Neuronal stem cell (in vitro differentiated cells): ENCODE measurements at regions not wholly inside any gene's neighbourhood (a gene's known extent, or its start where the extent isn't known, plus 50 kb on each side); places are given as distances from the start of the nearest gene placed in this dataset.

ENCODE experiments used
- DNase-seq: peaks from one replicate; pipeline ENCODE4 v3.0.0-alpha.2; 2013; ENCODE audit warnings: low spot score
- H2AFZ ChIP-seq: one replicate; pipeline ENCODE4 v1.6.1; 2013; ENCODE audit warnings: mild to moderate bottlenecking, low read length, inconsistent platforms
- H2AK5ac ChIP-seq: 2 replicates; pipeline ENCODE4 v1.6.1; 2013; ENCODE audit warnings: low read depth, mild to moderate bottlenecking, inconsistent platforms, low read length, moderate library complexity, mixed read lengths
- H2BK120ac ChIP-seq: 2 replicates; pipeline ENCODE4 v1.6.1; 2013; ENCODE audit warnings: low read depth, mild to moderate bottlenecking, inconsistent platforms, low read length, moderate library complexity, mixed read lengths
- H2BK12ac ChIP-seq: one replicate; pipeline ENCODE4 v1.6.1; 2013; ENCODE audit warnings: low read length, inconsistent platforms
- H2BK15ac ChIP-seq: 2 replicates; pipeline ENCODE4 v1.6.1; 2013; ENCODE audit warnings: mild to moderate bottlenecking, low read length, inconsistent platforms, mixed read lengths
- H2BK5ac ChIP-seq: one replicate; pipeline ENCODE4 v1.6.1; 2013; ENCODE audit warnings: inconsistent platforms, mild to moderate bottlenecking, low read length, moderate library complexity
- H3K14ac ChIP-seq: one replicate; pipeline ENCODE4 v1.6.1; 2013; ENCODE audit warnings: low read length, inconsistent platforms
- H3K18ac ChIP-seq: 2 replicates; pipeline ENCODE4 v1.6.1; 2013; ENCODE audit warnings: low read length, inconsistent platforms
- H3K23ac ChIP-seq: 2 replicates; pipeline ENCODE4 v1.6.1; 2013; ENCODE audit warnings: low read depth, mild to moderate bottlenecking, mixed read lengths, low read length, inconsistent platforms; ENCODE audit not compliant: poor library complexity
- H3K27ac ChIP-seq: replicated peaks from 3 replicates; pipeline ENCODE4 v1.5.1; 2013; ENCODE audit warnings: low read length, inconsistent platforms
- H3K27me3 ChIP-seq, 3 experiments: 2 replicates each; pipeline ENCODE4 v1.6.1; 2013; ENCODE audit warnings: low read length in 3 of 3, mild to moderate bottlenecking in 2 of 3, inconsistent platforms in 1 of 3, low read depth in 1 of 3, mixed read lengths in 1 of 3, moderate library complexity in 1 of 3; ENCODE audit not compliant: control insufficient read depth in 3 of 3, insufficient read depth in 3 of 3
- H3K36me3 ChIP-seq, 2 donors: replicated peaks in 1 of 2; 2 replicates each; pipeline ENCODE4 v1.6.1; 2013; ENCODE audit warnings: low read length in 2 of 2; ENCODE audit not compliant: control insufficient read depth in 2 of 2, insufficient read depth in 2 of 2
- H3K4ac ChIP-seq: 2 replicates; pipeline ENCODE4 v1.6.1; 2013; ENCODE audit warnings: inconsistent platforms, mild to moderate bottlenecking, low read length, moderate library complexity
- H3K4me1 ChIP-seq, 2 donors: 1 replicate in 1 of 2; 2 replicates in 1 of 2; pipeline ENCODE4 v1.6.1; 2013; ENCODE audit warnings: low read length in 2 of 2, low read depth in 1 of 2; ENCODE audit not compliant: control insufficient read depth in 2 of 2, insufficient read depth in 1 of 2
- H3K4me2 ChIP-seq: one replicate; pipeline ENCODE4 v1.6.1; 2013; ENCODE audit warnings: mild to moderate bottlenecking, low read length, inconsistent platforms; ENCODE audit not compliant: insufficient read depth, poor library complexity, severe bottlenecking
- H3K4me3 ChIP-seq, 2 donors: 2 replicates each; pipeline ENCODE4 v1.5.1; 2013; ENCODE audit warnings: low read length in 2 of 2, mild to moderate bottlenecking in 2 of 2, inconsistent platforms in 1 of 2, moderate library complexity in 1 of 2
- H3K79me1 ChIP-seq: one replicate; pipeline ENCODE4 v1.6.1; 2013; ENCODE audit warnings: low read depth, mild to moderate bottlenecking, inconsistent platforms, low read length, moderate library complexity
- H3K9ac ChIP-seq: one replicate; pipeline ENCODE4 v1.6.1; 2013; ENCODE audit warnings: mild to moderate bottlenecking, low read depth, low read length, inconsistent platforms; ENCODE audit not compliant: poor library complexity
- H3K9me3 ChIP-seq, 2 donors: replicated peaks in 1 of 2; 2 replicates each; pipeline versions ENCODE3 to v1.6.1; 2013; ENCODE audit warnings: low read length in 2 of 2, mild to moderate bottlenecking in 2 of 2, inconsistent platforms in 1 of 2, low read depth in 1 of 2, mixed read lengths in 1 of 2, moderate library complexity in 1 of 2; ENCODE audit not compliant: control insufficient read depth in 2 of 2, insufficient read depth in 1 of 2
- H4K8ac ChIP-seq: one replicate; pipeline ENCODE4 v1.6.1; 2013; ENCODE audit warnings: low read depth, mild to moderate bottlenecking, inconsistent platforms, low read length, moderate library complexity
- H4K91ac ChIP-seq: one replicate; pipeline ENCODE4 v1.6.1; 2013; ENCODE audit warnings: low read length, low read depth, mild to moderate bottlenecking, inconsistent platforms; ENCODE audit not compliant: poor library complexity
- WGBS, 2 donors: extraction: QIAGEN DNeasy Blood & Tissue Kit; methylation state at CpG; one replicate each; pipeline ENCODE4 v1.1.7; 2013; ENCODE audit warnings: missing lambda C conversion rate in 2 of 2, mixed read lengths in 1 of 2; ENCODE audit not compliant: insufficient read length in 2 of 2, insufficient replicate concordance in 1 of 2; ENCODE audit errors: extremely low coverage in 2 of 2; 5-methylcytosine and 5-hydroxymethylcytosine counted together

GRCh38 chr13:22369840-22370239, 699.0 kb downstream of the FGF9 start:
- Histone ChIP-seq H3K14ac (no peak overlapping the region), H3K18ac (no peak overlapping the region), H2BK15ac (no peak overlapping the region), H2AK5ac (no peak overlapping the region), H3K9ac (no peak overlapping the region), H3K27me3 (no peaks in the 10 kb centered on the region), H3K4me2 (no peak overlapping the region), H2BK12ac (no peak overlapping the region), H3K36me3 (no peaks in the 10 kb centered on the region), H2BK120ac (no peak overlapping the region), H3K9me3 (peaks cover 5 to 12% of the 10 kb centered on the region in 2 donors), H3K4me1 (no peaks in the 10 kb centered on the region), H3K4me3 (no peak overlapping the region), H3K23ac (no peak overlapping the region), H2AFZ (no peak overlapping the region), H3K4ac (no peak overlapping the region), H2BK5ac (no peak overlapping the region), H4K91ac (no peak overlapping the region), H3K27ac (no peak overlapping the region), H3K79me1 (no peaks in the 10 kb centered on the region), H4K8ac (no peak overlapping the region)
- DNase-seq, result no peak

GRCh38 chr13:22372261-22372660, 701.4 kb downstream of the FGF9 start:
- WGBS, 2 donors, result no CpG with 5 or more reads among the region's 3 CpGs

GRCh38 chr13:22375151-22375550, 704.3 kb downstream of the FGF9 start:
- no peaks in the 10 kb centered on the region for H3K27me3 ChIP-seq
- H3K9me3 ChIP-seq, result peaks cover 5 to 9% of the 10 kb centered on the region in 2 donors
- no peak overlapping the region for H4K91ac ChIP-seq
- no peak for DNase-seq
- H2BK5ac ChIP-seq, result no peak overlapping the region
- no peak overlapping the region for H3K18ac ChIP-seq
- no peak overlapping the region for H3K14ac ChIP-seq
- H3K23ac ChIP-seq, result no peak overlapping the region
- no peak overlapping the region for H3K4me3 ChIP-seq
- H2AK5ac ChIP-seq, result no peak overlapping the region
- no peak overlapping the region for H2AFZ ChIP-seq
- H3K4me2 ChIP-seq, result no peak overlapping the region
- H3K27ac ChIP-seq, result no peak overlapping the region
- H2BK120ac ChIP-seq, result no peak overlapping the region
- no peak overlapping the region for H2BK12ac ChIP-seq
- H4K8ac ChIP-seq, result no peak overlapping the region
- H3K4me1 ChIP-seq, result no peaks in the 10 kb centered on the region
- no peak overlapping the region for H3K9ac ChIP-seq
- no peaks in the 10 kb centered on the region for H3K36me3 ChIP-seq
- H3K4ac ChIP-seq, result no peak overlapping the region
- no peak overlapping the region for H2BK15ac ChIP-seq
- H3K79me1 ChIP-seq, result no peaks in the 10 kb centered on the region
- no CpG with 5 or more reads among the region's 2 CpGs for WGBS, 2 donors

More at GRCh38 chr13:22372261-22372660, 701.4 kb downstream of the FGF9 start:
- Histone ChIP-seq H2AFZ (no peak overlapping the region), H3K4me1 (no peaks in the 10 kb centered on the region), H2BK120ac (no peak overlapping the region), H3K4me3 (no peak overlapping the region), H3K36me3 (no peaks in the 10 kb centered on the region), H3K27me3 (no peaks in the 10 kb centered on the region), H2BK15ac (no peak overlapping the region), H3K9me3 (peaks cover 5 to 9% of the 10 kb centered on the region in 2 donors), H3K14ac (no peak overlapping the region), H4K8ac (no peak overlapping the region), H3K27ac (no peak overlapping the region), H3K9ac (no peak overlapping the region), H3K23ac (no peak overlapping the region), H2BK5ac (no peak overlapping the region), H3K4ac (no peak overlapping the region), H3K79me1 (no peaks in the 10 kb centered on the region), H2AK5ac (no peak overlapping the region), H2BK12ac (no peak overlapping the region), H4K91ac (no peak overlapping the region), H3K18ac (no peak overlapping the region), H3K4me2 (no peak overlapping the region)
- no peak for DNase-seq

- no peak for DNase-seq
- H3K27ac ChIP-seq, result no peak overlapping the region
These were observed 717.0 kb downstream of the FGF9 start for GRCh38 chr13:22387899-22388298.

More at GRCh38 chr13:22387899-22388298, 717.0 kb downstream of the FGF9 start:
- Histone ChIP-seq H3K18ac (no peak overlapping the region), H3K23ac (no peak overlapping the region), H2BK120ac (no peak overlapping the region), H3K14ac (no peak overlapping the region), H2BK15ac (no peak overlapping the region), H3K4ac (no peak overlapping the region), H3K79me1 (no peaks in the 10 kb centered on the region), H3K4me1 (peaks cover 0 to 3% of the 10 kb centered on the region in 2 donors), H2AFZ (peak overlapping the region; percentile 8), H4K8ac (no peak overlapping the region), H3K9me3 (peaks cover 0 to 3% of the 10 kb centered on the region in 2 donors), H3K36me3 (no peaks in the 10 kb centered on the region), H3K9ac (no peak overlapping the region), H4K91ac (no peak overlapping the region), H2BK12ac (no peak overlapping the region), H2AK5ac (no peak overlapping the region), H3K4me3 (no peak overlapping the region), H3K4me2 (no peak overlapping the region), H2BK5ac (no peak overlapping the region), H3K27me3 (no peaks in the 10 kb centered on the region)
- no CpG with 5 or more reads among the region's 2 CpGs for whole genome bisulfite sequencing, 2 donors
